NCI-H446 (cell line): ENCODE measurements at regions not wholly inside any gene's neighbourhood (a gene's known extent, or its start where the extent isn't known, plus 50 kb on each side); places are given as distances from the start of the nearest gene placed in this dataset.

ENCODE experiments used
- DNase-seq, 2 experiments: peaks; one replicate each; lab custom pipeline; 2025; lab: John Stamatoyannopoulos, UW

- peak; percentile 52 to 59 for DNase-seq
These were observed 389.3 kb upstream of the DMAC1 start for GRCh38 chr9:8188723-8189407.

GRCh38 chr9:8186560-8186959, 387.0 kb upstream of the DMAC1 start:
- no peak for DNase-seq

GRCh38 chr9:8183618-8184017, 384.0 kb upstream of the DMAC1 start:
- no peak for DNase-seq

GRCh38 chr9:8179381-8180053, 379.9 kb upstream of the DMAC1 start:
- no peak for DNase-seq

- DNase-seq, result no peak
These were observed 372.4 kb upstream of the DMAC1 start for GRCh38 chr9:8172000-8172399.

- no peak for DNase-seq
These were observed 369.4 kb upstream of the DMAC1 start for GRCh38 chr9:8168916-8169438.

GRCh38 chr9:8160787-8161186, 361.2 kb upstream of the DMAC1 start:
- no peak for DNase-seq

- no peak for DNase-seq
These were observed 359.0 kb upstream of the DMAC1 start for GRCh38 chr9:8158574-8158973.

- DNase-seq, result no peak
These were observed 358.2 kb upstream of the DMAC1 start for GRCh38 chr9:8157683-8158324.

GRCh38 chr9:8156346-8156745, 356.8 kb upstream of the DMAC1 start:
- DNase-seq, result no peak

GRCh38 chr9:8155706-8156105, 356.1 kb upstream of the DMAC1 start:
- DNase-seq, result no peak

GRCh38 chr9:8143677-8144076, 344.1 kb upstream of the DMAC1 start:
- DNase-seq, result peak in 1 of 2 experiments; percentile 57

- no peak for DNase-seq
These were observed 341.0 kb upstream of the DMAC1 start for GRCh38 chr9:8140557-8140956.

- no peak for DNase-seq
These were observed 340.2 kb upstream of the DMAC1 start for GRCh38 chr9:8139756-8140155.

- no peak for DNase-seq
These were observed 336.9 kb upstream of the DMAC1 start for GRCh38 chr9:8136477-8136876.

GRCh38 chr9:8134635-8135034, 335.1 kb upstream of the DMAC1 start:
- no peak for DNase-seq

- DNase-seq, result no peak
These were observed 334.0 kb upstream of the DMAC1 start for GRCh38 chr9:8133606-8134005.

GRCh38 chr9:8115570-8115969, 316.0 kb upstream of the DMAC1 start:
- DNase-seq, result no peak

GRCh38 chr9:8114826-8115225, 315.2 kb upstream of the DMAC1 start:
- DNase-seq, result no peak

- DNase-seq, result no peak
These were observed 306.8 kb upstream of the DMAC1 start for GRCh38 chr9:8106362-8106761.

GRCh38 chr9:8101607-8102006, 302.0 kb upstream of the DMAC1 start:
- DNase-seq, result no peak

GRCh38 chr9:8096091-8096490, 296.5 kb upstream of the DMAC1 start:
- DNase-seq, result no peak

GRCh38 chr9:8095672-8096086, 296.1 kb upstream of the DMAC1 start:
- DNase-seq, result no peak
